ENCODE measurements at regions not wholly inside any gene's neighbourhood (a gene's known extent, or its start where the extent isn't known, plus 50 kb on each side); places are given as distances from the start of the nearest gene placed in this dataset.

DNA sequence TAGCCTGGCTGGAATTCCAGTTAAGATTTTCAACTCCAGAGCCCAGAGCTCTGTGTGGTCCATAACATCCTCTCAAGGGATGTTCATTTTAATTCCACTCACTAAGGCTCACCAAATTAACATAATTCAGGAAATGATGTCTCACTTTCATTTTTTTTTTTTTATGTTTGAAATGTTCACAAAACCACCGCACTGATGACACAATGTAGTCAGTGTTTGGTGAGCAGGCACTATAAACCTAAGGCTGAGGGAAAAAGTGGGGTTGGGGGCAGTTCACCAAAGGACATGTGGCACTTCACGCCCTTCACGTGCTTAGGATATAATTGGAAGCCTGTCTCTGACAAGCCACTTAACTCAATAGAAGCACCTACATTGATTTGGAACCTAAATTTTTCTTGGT, 177.3 kb upstream of the CAMK1G start:
- no peaks in the 10 kb centered on the region for H3K4me1 ChIP-seq (ENCODE audit: insufficient read depth, low read length, poor library complexity, severe bottlenecking)
- intact Hi-C loops (cut with micrococcal nuclease; ENCODE audit: unreplicated experiment) = no loop called here
- H3K4me2 ChIP-seq (ENCODE audit: low read length) = no peak overlapping the region
- no peak for DNase-seq (ENCODE audit: low spot score)
- no peaks in the 10 kb centered on the region for H3K36me3 ChIP-seq (ENCODE audit: insufficient read depth, low read length)
- H2AFZ ChIP-seq (ENCODE audit: low read length) = no peak overlapping the region
- H3K79me2 ChIP-seq (ENCODE audit: insufficient read depth, low read depth, low read length) = no peaks in the 10 kb centered on the region
- CTCF ChIA-PET (ENCODE audit: unreplicated experiment) = no interaction called here
- H3K9me3 ChIP-seq (ENCODE audit: low read length) = no peaks in the 10 kb centered on the region
- H3K9me2 ChIP-seq (ENCODE audit: insufficient read depth, low read length) = no peaks in the 10 kb centered on the region
- POLR2A ChIA-PET = no interaction called here
- no TSS peak for BruUV-seq (replicated peaks)
- H3K27ac ChIP-seq (ENCODE audit: low read depth, low read length, poor library complexity, severe bottlenecking) = no peak overlapping the region
- no peak overlapping the region for H3K4me3 ChIP-seq (ENCODE audit: low read depth, low read length, poor library complexity, severe bottlenecking)
- TF ChIP-seq, protein P1, sequence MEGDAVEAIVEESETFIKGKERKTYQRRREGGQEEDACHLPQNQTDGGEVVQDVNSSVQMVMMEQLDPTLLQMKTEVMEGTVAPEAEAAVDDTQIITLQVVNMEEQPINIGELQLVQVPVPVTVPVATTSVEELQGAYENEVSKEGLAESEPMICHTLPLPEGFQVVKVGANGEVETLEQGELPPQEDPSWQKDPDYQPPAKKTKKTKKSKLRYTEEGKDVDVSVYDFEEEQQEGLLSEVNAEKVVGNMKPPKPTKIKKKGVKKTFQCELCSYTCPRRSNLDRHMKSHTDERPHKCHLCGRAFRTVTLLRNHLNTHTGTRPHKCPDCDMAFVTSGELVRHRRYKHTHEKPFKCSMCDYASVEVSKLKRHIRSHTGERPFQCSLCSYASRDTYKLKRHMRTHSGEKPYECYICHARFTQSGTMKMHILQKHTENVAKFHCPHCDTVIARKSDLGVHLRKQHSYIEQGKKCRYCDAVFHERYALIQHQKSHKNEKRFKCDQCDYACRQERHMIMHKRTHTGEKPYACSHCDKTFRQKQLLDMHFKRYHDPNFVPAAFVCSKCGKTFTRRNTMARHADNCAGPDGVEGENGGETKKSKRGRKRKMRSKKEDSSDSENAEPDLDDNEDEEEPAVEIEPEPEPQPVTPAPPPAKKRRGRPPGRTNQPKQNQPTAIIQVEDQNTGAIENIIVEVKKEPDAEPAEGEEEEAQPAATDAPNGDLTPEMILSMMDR (conservative IDR thresholded peaks at IDR 0.05; ENCODE audit: low read length) = no peak
- no peak for TF ChIP-seq EZH2phosphoT487 (IDR thresholded peaks at IDR 0.05; ENCODE audit: borderline replicate concordance, low read depth, low read length)
- H4K20me1 ChIP-seq (ENCODE audit: insufficient read depth, low read length) = no peaks in the 10 kb centered on the region

- ChIA-PET POLR2A (no interaction called here), CTCF (ENCODE audit: unreplicated experiment) (no interaction called here)
- Histone ChIP-seq H3K9me2 (ENCODE audit: insufficient read depth, low read length) (no peaks in the 10 kb centered on the region), H2AFZ (ENCODE audit: low read length) (no peak overlapping the region), H3K4me2 (ENCODE audit: low read length) (no peak overlapping the region), H3K9me3 (ENCODE audit: low read length) (no peaks in the 10 kb centered on the region), H4K20me1 (ENCODE audit: insufficient read depth, low read length) (no peaks in the 10 kb centered on the region), H3K36me3 (ENCODE audit: insufficient read depth, low read length) (no peaks in the 10 kb centered on the region), H3K4me3 (ENCODE audit: low read depth, low read length, poor library complexity, severe bottlenecking) (no peak overlapping the region), H3K79me2 (ENCODE audit: insufficient read depth, low read depth, low read length) (no peaks in the 10 kb centered on the region), H3K27ac (ENCODE audit: low read depth, low read length, poor library complexity, severe bottlenecking) (no peak overlapping the region), H3K4me1 (ENCODE audit: insufficient read depth, low read length, poor library complexity, severe bottlenecking) (no peaks in the 10 kb centered on the region)
- intact Hi-C loops (cut with micrococcal nuclease; ENCODE audit: unreplicated experiment) = no loop called here
- no peak for DNase-seq (ENCODE audit: low spot score)
- no TSS peak for BruUV-seq (replicated peaks)
- TF ChIP-seq, protein P1 (conservative IDR thresholded peaks at IDR 0.05; ENCODE audit: low read length) = no peak
- TF ChIP-seq EZH2phosphoT487 (IDR thresholded peaks at IDR 0.05; ENCODE audit: borderline replicate concordance, low read depth, low read length) = no peak
These were observed 176.9 kb upstream of the CAMK1G start for GRCh38 chr1:209406595-209406994.

- BruUV-seq (replicated peaks) = no TSS peak
- Histone ChIP-seq H4K20me1 (ENCODE audit: insufficient read depth, low read length) (no peaks in the 10 kb centered on the region), H3K4me2 (ENCODE audit: low read length) (no peak overlapping the region), H3K27ac (ENCODE audit: low read depth, low read length, poor library complexity, severe bottlenecking) (no peak overlapping the region), H3K4me1 (ENCODE audit: insufficient read depth, low read length, poor library complexity, severe bottlenecking) (no peaks in the 10 kb centered on the region), H3K9me3 (ENCODE audit: low read length) (no peaks in the 10 kb centered on the region), H3K4me3 (ENCODE audit: low read depth, low read length, poor library complexity, severe bottlenecking) (no peak overlapping the region), H3K79me2 (ENCODE audit: insufficient read depth, low read depth, low read length) (no peaks in the 10 kb centered on the region), H3K36me3 (ENCODE audit: insufficient read depth, low read length) (no peaks in the 10 kb centered on the region), H2AFZ (ENCODE audit: low read length) (no peak overlapping the region), H3K9me2 (ENCODE audit: insufficient read depth, low read length) (no peaks in the 10 kb centered on the region)
- DNase-seq (ENCODE audit: low spot score) = no peak
- TF ChIP-seq, protein P1 (conservative IDR thresholded peaks at IDR 0.05; ENCODE audit: low read length) = no peak
- TF ChIP-seq EZH2phosphoT487 (IDR thresholded peaks at IDR 0.05; ENCODE audit: borderline replicate concordance, low read depth, low read length) = no peak
- intact Hi-C loops (cut with micrococcal nuclease; ENCODE audit: unreplicated experiment) = no loop called here
- ChIA-PET POLR2A (no interaction called here), CTCF (ENCODE audit: unreplicated experiment) (no interaction called here)
These were observed 173.7 kb upstream of the CAMK1G start for GRCh38 chr1:209409780-209410179.
